ENCODE measurements at regions not wholly inside any gene's neighbourhood (a gene's known extent, or its start where the extent isn't known, plus 50 kb on each side); places are given as distances from the start of the nearest gene placed in this dataset.
"Not testable (repeated sequence)": the region's sequence is repeated elsewhere in the genome, so short reads cannot be mapped to it uniquely, and the experiment has no call there.

GRCh38 chr3:177902876-177903275 lies 633.4 kb upstream of the KCNMB2 start:
- no peak for DNase-seq (ENCODE audit: low spot score)

GRCh38 chr3:177904621-177905020 lies 631.6 kb upstream of the KCNMB2 start:
- no peak for DNase-seq (ENCODE audit: low spot score)

- peak; percentile 11 for DNase-seq (ENCODE audit: low spot score)
Measured at GRCh38 chr3:177905173-177906125, 630.8 kb upstream of the KCNMB2 start.

GRCh38 chr3:177906126-177906511 lies 630.1 kb upstream of the KCNMB2 start:
- peak; percentile 35 for DNase-seq (ENCODE audit: low spot score)

- no peak for DNase-seq (ENCODE audit: low spot score)
Measured at GRCh38 chr3:177906578-177907229, 629.5 kb upstream of the KCNMB2 start.

- DNase-seq (ENCODE audit: low spot score): not testable (repeated sequence)
Measured at GRCh38 chr3:177909530-177909929, 626.7 kb upstream of the KCNMB2 start.

- DNase-seq (ENCODE audit: low spot score): no peak
Measured at GRCh38 chr3:177914224-177914623, 622.0 kb upstream of the KCNMB2 start.

GRCh38 chr3:177916461-177916860 lies 619.8 kb upstream of the KCNMB2 start:
- no peak for DNase-seq (ENCODE audit: low spot score)

- DNase-seq (ENCODE audit: low spot score): no peak
Measured at GRCh38 chr3:177917234-177917861, 618.9 kb upstream of the KCNMB2 start.

GRCh38 chr3:177921153-177921552 lies 615.1 kb upstream of the KCNMB2 start:
- no peak for DNase-seq (ENCODE audit: low spot score)

GRCh38 chr3:177924261-177924660 lies 612.0 kb upstream of the KCNMB2 start:
- no peak for DNase-seq (ENCODE audit: low spot score)

GRCh38 chr3:177928172-177928873 lies 607.9 kb upstream of the KCNMB2 start:
- no peak for DNase-seq (ENCODE audit: low spot score)

GRCh38 chr3:177929310-177929709 lies 606.9 kb upstream of the KCNMB2 start:
- DNase-seq (ENCODE audit: low spot score): no peak

- DNase-seq (ENCODE audit: low spot score): no peak
Measured at GRCh38 chr3:177930771-177931170, 605.5 kb upstream of the KCNMB2 start.

- DNase-seq (ENCODE audit: low spot score): no peak
Measured at GRCh38 chr3:177931346-177931745, 604.9 kb upstream of the KCNMB2 start.

- DNase-seq (ENCODE audit: low spot score): no peak
Measured at GRCh38 chr3:177932346-177932745, 603.9 kb upstream of the KCNMB2 start.

- no peak for DNase-seq (ENCODE audit: low spot score)
Measured at GRCh38 chr3:177932750-177933660, 603.2 kb upstream of the KCNMB2 start.

- DNase-seq (ENCODE audit: low spot score): no peak
Measured at GRCh38 chr3:177934001-177934891, 602.0 kb upstream of the KCNMB2 start.

GRCh38 chr3:177935047-177935446 lies 601.2 kb upstream of the KCNMB2 start:
- DNase-seq (ENCODE audit: low spot score): no peak

GRCh38 chr3:177936721-177937120 lies 599.5 kb upstream of the KCNMB2 start:
- DNase-seq (ENCODE audit: low spot score): no peak

Data from iPS-NIHi11 (cell line).